ENCODE measurements at regions not wholly inside any gene's neighbourhood (a gene's known extent, or its start where the extent isn't known, plus 50 kb on each side); places are given as distances from the start of the nearest gene placed in this dataset.

DNA sequence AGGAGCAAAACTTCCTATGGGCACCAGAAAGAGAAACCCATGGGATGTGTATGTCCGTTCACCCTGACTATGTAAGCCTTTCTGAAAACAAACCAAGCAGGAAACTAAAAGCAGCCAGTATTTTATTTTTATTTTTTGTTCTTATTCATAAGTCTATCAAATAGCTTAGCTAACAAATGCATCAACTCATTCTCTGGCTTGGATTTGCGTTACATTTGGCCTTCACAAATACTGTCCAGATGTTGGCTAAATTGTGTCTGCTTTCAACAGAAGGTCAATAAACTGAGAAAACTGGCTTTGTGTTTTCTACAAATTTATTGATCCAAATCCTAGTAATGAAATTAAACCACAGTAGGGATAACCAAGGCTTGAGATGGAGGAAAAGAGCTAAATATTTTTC, 379.0 kb downstream of the NOVA1 start:
- CTCF ChIA-PET: no interaction called here
- Histone ChIP-seq H4K20me1 (ENCODE audit: insufficient read depth) (no peaks in the 10 kb centered on the region), H3K4me3 (replicated peaks in 1 of 2; ENCODE audit: low read depth in 1 of 2, low read length in 2 of 2) (no peak overlapping the region), H3K27me3 (ENCODE audit: insufficient read depth, low read length) (no peaks in the 10 kb centered on the region), H3K36me3 (ENCODE audit: control insufficient read depth in 1 of 2, insufficient read depth in 2 of 2, low read length in 2 of 2) (no peaks in the 10 kb centered on the region), H3K9ac (ENCODE audit: low read length) (no peak overlapping the region), H3K4me2 (ENCODE audit: low read length) (no peak overlapping the region), H3K27ac (ENCODE audit: low read depth, low read length) (no peak overlapping the region), H3K4me1 (ENCODE audit: control insufficient read depth in 1 of 2, insufficient read depth in 2 of 2, low read length in 2 of 2) (no peaks in the 10 kb centered on the region), H3K9me2 (ENCODE audit: insufficient read depth) (no peaks in the 10 kb centered on the region), H3K79me2 (ENCODE audit: insufficient read depth, low read length) (no peaks in the 10 kb centered on the region), H2AFZ (ENCODE audit: low read depth, low read length, poor library complexity, severe bottlenecking) (no peak overlapping the region), H3K9me3 (ENCODE audit: control insufficient read depth in 1 of 2, insufficient read depth in 1 of 2, low read depth in 1 of 2, low read length in 2 of 2) (peaks cover 7 to 34% of the 10 kb centered on the region in 2 experiments; a peak in 2 of 4 replicates)
- no peak for TF ChIP-seq POLR2A (IDR thresholded peaks at IDR 0.05; ENCODE audit: borderline replicate concordance, extremely low read depth, insufficient read depth, insufficient read length)
- intact Hi-C loops (cut with micrococcal nuclease): no loop called here
- POLR2A ChIA-PET: no interaction called here
- no peak for ATAC-seq
- RAD21 ChIA-PET (ENCODE audit: low non-redundant PET in 1 of 2, low total read pairs in 2 of 2, uncharacterized antibody in 2 of 2, unreplicated experiment in 2 of 2): no interaction called here
- no peak for DNase-seq (ENCODE audit: low read depth, low spot score)
- no TSS peak for BruUV-seq (replicated peaks)

DNA sequence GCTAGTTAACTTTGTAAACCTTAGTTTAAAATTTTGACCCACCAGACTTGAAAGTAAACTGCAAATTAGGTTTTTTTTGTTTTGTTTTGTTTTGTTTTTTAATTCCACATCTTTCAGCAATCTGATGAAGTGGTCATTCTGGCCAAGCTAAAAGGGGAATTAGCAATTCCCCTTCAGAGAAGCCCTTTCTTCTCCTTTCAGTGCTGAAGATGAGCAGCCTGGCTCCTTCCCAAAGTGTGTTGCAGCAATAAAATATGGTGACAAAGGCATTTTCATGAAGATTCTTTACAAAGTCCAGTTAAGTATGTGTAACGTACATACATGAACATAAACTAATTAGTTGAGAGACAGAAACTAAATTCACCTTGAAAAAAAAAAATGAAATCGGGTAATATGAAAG, 380.1 kb downstream of the NOVA1 start:
- Histone ChIP-seq H3K27ac (ENCODE audit: low read depth, low read length) (no peak overlapping the region), H3K4me2 (ENCODE audit: low read length) (no peak overlapping the region), H3K9ac (ENCODE audit: low read length) (no peak overlapping the region), H3K27me3 (ENCODE audit: insufficient read depth, low read length) (no peaks in the 10 kb centered on the region), H3K36me3 (ENCODE audit: control insufficient read depth in 1 of 2, insufficient read depth in 2 of 2, low read length in 2 of 2) (no peaks in the 10 kb centered on the region), H3K4me3 (replicated peaks in 1 of 2; ENCODE audit: low read depth in 1 of 2, low read length in 2 of 2) (no peak overlapping the region), H3K9me2 (ENCODE audit: insufficient read depth) (no peaks in the 10 kb centered on the region), H3K9me3 (ENCODE audit: control insufficient read depth in 1 of 2, insufficient read depth in 1 of 2, low read depth in 1 of 2, low read length in 2 of 2) (peaks cover 7 to 29% of the 10 kb centered on the region in 2 experiments; a peak in 2 of 4 replicates), H3K4me1 (ENCODE audit: control insufficient read depth in 1 of 2, insufficient read depth in 2 of 2, low read length in 2 of 2) (no peaks in the 10 kb centered on the region), H3K79me2 (ENCODE audit: insufficient read depth, low read length) (no peaks in the 10 kb centered on the region), H4K20me1 (ENCODE audit: insufficient read depth) (no peaks in the 10 kb centered on the region), H2AFZ (ENCODE audit: low read depth, low read length, poor library complexity, severe bottlenecking) (no peak overlapping the region)
- no TSS peak for BruUV-seq (replicated peaks)
- RAD21 ChIA-PET (ENCODE audit: low non-redundant PET in 1 of 2, low total read pairs in 2 of 2, uncharacterized antibody in 2 of 2, unreplicated experiment in 2 of 2): no interaction called here
- DNase-seq (ENCODE audit: low read depth, low spot score) (no peak), ATAC-seq (no peak)
- TF ChIP-seq EZH2 (IDR thresholded peaks at IDR 0.05) (no peak), YY1 (IDR thresholded peaks at IDR 0.05; ENCODE audit: extremely low read depth, insufficient replicate concordance, low read depth, low read length) (no peak), TCF7L2 (IDR thresholded peaks at IDR 0.05; ENCODE audit: borderline replicate concordance, extremely low read depth, insufficient read depth, insufficient read length) (no peak), FOSL1 (IDR thresholded peaks at IDR 0.05; ENCODE audit: low read depth) (no peak), ELF1 (IDR thresholded peaks at IDR 0.05; ENCODE audit: borderline replicate concordance, low read depth) (no peak), SIN3A (IDR thresholded peaks at IDR 0.05; ENCODE audit: low read depth) (no peak), EGR1 (IDR thresholded peaks at IDR 0.05; ENCODE audit: low read depth) (no peak), CBX3 (IDR thresholded peaks at IDR 0.05; ENCODE audit: low read depth) (no peak), CEBPB (IDR thresholded peaks at IDR 0.05; ENCODE audit: low read depth) (no peak), SRF (IDR thresholded peaks at IDR 0.05; ENCODE audit: low read depth) (no peak), POLR2AphosphoS5 (IDR thresholded peaks at IDR 0.05; ENCODE audit: low read depth, low read length) (no peak)
- TF ChIP-seq, protein P1, sequence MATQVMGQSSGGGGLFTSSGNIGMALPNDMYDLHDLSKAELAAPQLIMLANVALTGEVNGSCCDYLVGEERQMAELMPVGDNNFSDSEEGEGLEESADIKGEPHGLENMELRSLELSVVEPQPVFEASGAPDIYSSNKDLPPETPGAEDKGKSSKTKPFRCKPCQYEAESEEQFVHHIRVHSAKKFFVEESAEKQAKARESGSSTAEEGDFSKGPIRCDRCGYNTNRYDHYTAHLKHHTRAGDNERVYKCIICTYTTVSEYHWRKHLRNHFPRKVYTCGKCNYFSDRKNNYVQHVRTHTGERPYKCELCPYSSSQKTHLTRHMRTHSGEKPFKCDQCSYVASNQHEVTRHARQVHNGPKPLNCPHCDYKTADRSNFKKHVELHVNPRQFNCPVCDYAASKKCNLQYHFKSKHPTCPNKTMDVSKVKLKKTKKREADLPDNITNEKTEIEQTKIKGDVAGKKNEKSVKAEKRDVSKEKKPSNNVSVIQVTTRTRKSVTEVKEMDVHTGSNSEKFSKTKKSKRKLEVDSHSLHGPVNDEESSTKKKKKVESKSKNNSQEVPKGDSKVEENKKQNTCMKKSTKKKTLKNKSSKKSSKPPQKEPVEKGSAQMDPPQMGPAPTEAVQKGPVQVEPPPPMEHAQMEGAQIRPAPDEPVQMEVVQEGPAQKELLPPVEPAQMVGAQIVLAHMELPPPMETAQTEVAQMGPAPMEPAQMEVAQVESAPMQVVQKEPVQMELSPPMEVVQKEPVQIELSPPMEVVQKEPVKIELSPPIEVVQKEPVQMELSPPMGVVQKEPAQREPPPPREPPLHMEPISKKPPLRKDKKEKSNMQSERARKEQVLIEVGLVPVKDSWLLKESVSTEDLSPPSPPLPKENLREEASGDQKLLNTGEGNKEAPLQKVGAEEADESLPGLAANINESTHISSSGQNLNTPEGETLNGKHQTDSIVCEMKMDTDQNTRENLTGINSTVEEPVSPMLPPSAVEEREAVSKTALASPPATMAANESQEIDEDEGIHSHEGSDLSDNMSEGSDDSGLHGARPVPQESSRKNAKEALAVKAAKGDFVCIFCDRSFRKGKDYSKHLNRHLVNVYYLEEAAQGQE (IDR thresholded peaks at IDR 0.05; ENCODE audit: low read depth): no peak
- TF ChIP-seq, protein P2, sequence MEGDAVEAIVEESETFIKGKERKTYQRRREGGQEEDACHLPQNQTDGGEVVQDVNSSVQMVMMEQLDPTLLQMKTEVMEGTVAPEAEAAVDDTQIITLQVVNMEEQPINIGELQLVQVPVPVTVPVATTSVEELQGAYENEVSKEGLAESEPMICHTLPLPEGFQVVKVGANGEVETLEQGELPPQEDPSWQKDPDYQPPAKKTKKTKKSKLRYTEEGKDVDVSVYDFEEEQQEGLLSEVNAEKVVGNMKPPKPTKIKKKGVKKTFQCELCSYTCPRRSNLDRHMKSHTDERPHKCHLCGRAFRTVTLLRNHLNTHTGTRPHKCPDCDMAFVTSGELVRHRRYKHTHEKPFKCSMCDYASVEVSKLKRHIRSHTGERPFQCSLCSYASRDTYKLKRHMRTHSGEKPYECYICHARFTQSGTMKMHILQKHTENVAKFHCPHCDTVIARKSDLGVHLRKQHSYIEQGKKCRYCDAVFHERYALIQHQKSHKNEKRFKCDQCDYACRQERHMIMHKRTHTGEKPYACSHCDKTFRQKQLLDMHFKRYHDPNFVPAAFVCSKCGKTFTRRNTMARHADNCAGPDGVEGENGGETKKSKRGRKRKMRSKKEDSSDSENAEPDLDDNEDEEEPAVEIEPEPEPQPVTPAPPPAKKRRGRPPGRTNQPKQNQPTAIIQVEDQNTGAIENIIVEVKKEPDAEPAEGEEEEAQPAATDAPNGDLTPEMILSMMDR (IDR thresholded peaks at IDR 0.05 in 2 of 3, conservative IDR thresholded peaks at IDR 0.05 in 1 of 3; ENCODE audit: borderline replicate concordance in 1 of 3, insufficient read depth in 1 of 3, low read depth in 2 of 3, low read length in 2 of 3): no peak
- intact Hi-C loops (cut with micrococcal nuclease): no loop called here
- CTCF ChIA-PET: no interaction called here
- POLR2A ChIA-PET: no interaction called here

All from HCT116 (cell line).